B cell (primary cell): ENCODE measurements at regions not wholly inside any gene's neighbourhood (a gene's known extent, or its start where the extent isn't known, plus 50 kb on each side); places are given as distances from the start of the nearest gene placed in this dataset.

Source experiments
- ATAC-seq: fragments of 200-7000 bp; cut with Tn5 transposase; one replicate; pipeline ENCODE4 v1.10.0; 2021; ENCODE audit warnings: low read depth, mild to moderate bottlenecking, moderate number of reproducible peaks, moderate library complexity
- CTCF ChIA-PET: fragments of 350-600 bp; sonication (Branson Sonifier 250); formaldehyde crosslinking; loops from one replicate; lab custom pipeline; 2021; ENCODE audit warnings: antibody characterized with exemption, inconsistent platforms; lab: Charles Lee
- POLR2A ChIA-PET: fragments of 350-600 bp; sonication (Branson Sonifier 250); formaldehyde crosslinking; loops from one replicate; lab custom pipeline; 2021; ENCODE audit warnings: antibody characterized with exemption; lab: Charles Lee
- DNase-seq: peaks from one replicate; pipeline ENCODE4 v3.0.0; 2013
- H2AFZ ChIP-seq: 2 replicates; pipeline ENCODE4 v1.6.1; 2012; ENCODE audit warnings: mild to moderate bottlenecking, low read depth, low read length; ENCODE audit not compliant: insufficient read depth, poor library complexity, severe bottlenecking
- H3K27ac ChIP-seq, 2 donors: 1 replicate in 1 of 2; 2 replicates in 1 of 2; pipeline ENCODE4 v1.5.1; 2012 to 2013; ENCODE audit warnings: low read length in 2 of 2, mild to moderate bottlenecking in 2 of 2, moderate library complexity in 1 of 2
- H3K27me3 ChIP-seq, 4 experiments: fragments of 200-600 bp in 1 of 4; sonication (generic) in 1 of 4; replicated peaks in 1 of 4; 1 replicate in 2 of 4; 2 replicates in 2 of 4; pipeline versions ENCODE4 v1.6.1 to v1.7.0; 2013 to 2016; ENCODE audit warnings: low read length in 3 of 4, mild to moderate bottlenecking in 2 of 4, mixed read lengths in 1 of 4, moderate library complexity in 1 of 4; ENCODE audit not compliant: insufficient read depth in 4 of 4, control insufficient read depth in 3 of 4; ENCODE audit errors: control extremely low read depth in 1 of 4
- H3K36me3 ChIP-seq, 2 experiments: replicated peaks in 1 of 2; 1 replicate in 1 of 2; 2 replicates in 1 of 2; pipeline versions ENCODE4 v1.6.1 to v1.7.1; 2013; ENCODE audit warnings: low read length in 1 of 2; ENCODE audit not compliant: insufficient read depth in 2 of 2, control insufficient read depth in 1 of 2; ENCODE audit errors: control extremely low read depth in 1 of 2, extremely low read depth in 1 of 2
- H3K4me1 ChIP-seq, 2 donors: fragments of 200-600 bp in 1 of 2; sonication (generic) in 1 of 2; 1 replicate in 1 of 2; 2 replicates in 1 of 2; pipeline versions ENCODE4 v1.5.1 to v1.6.1; 2013 to 2017; ENCODE audit warnings: low read length in 2 of 2; ENCODE audit not compliant: control insufficient read depth in 2 of 2, insufficient read depth in 2 of 2
- H3K4me2 ChIP-seq: replicated peaks from 2 replicates; pipeline ENCODE3; 2012; ENCODE audit warnings: mild to moderate bottlenecking, low read depth, low read length; ENCODE audit not compliant: poor library complexity, severe bottlenecking
- H3K4me3 ChIP-seq, 5 experiments: fragments of 200-600 bp in 1 of 5; sonication (generic) in 1 of 5; 1 replicate in 3 of 5; 2 replicates in 2 of 5; pipeline versions ENCODE4 v1.5.1 to v1.7.0; 2011 to 2016; ENCODE audit warnings: low read length in 4 of 5, mild to moderate bottlenecking in 4 of 5, low read depth in 2 of 5, control low read depth in 1 of 5, moderate library complexity in 1 of 5; ENCODE audit not compliant: insufficient read depth in 1 of 5; ENCODE audit errors: control extremely low read depth in 1 of 5, extremely low read depth in 1 of 5
- H3K79me2 ChIP-seq: fragments of 200-600 bp; sonication (generic); one replicate; pipeline ENCODE4 v1.6.0; 2016; ENCODE audit warnings: low read length; ENCODE audit not compliant: control insufficient read depth, insufficient read depth
- H3K9ac ChIP-seq: fragments of 200-600 bp; sonication (generic); 2 replicates; pipeline ENCODE4 v1.6.1; 2017; ENCODE audit warnings: mild to moderate bottlenecking, low read length, moderate library complexity
- H3K9me3 ChIP-seq, 3 donors: one replicate each; pipeline versions ENCODE4 v1.6.1 to v1.7.1; 2013; ENCODE audit warnings: low read length in 2 of 3; ENCODE audit not compliant: control insufficient read depth in 2 of 3, insufficient read depth in 1 of 3; ENCODE audit errors: control extremely low read depth in 1 of 3
- H4K20me1 ChIP-seq: 2 replicates; pipeline ENCODE4 v1.6.0; 2012; ENCODE audit warnings: mild to moderate bottlenecking, low read length; ENCODE audit not compliant: insufficient read depth, control insufficient read depth, poor library complexity, severe bottlenecking
- H3K27ac Mint-ChIP-seq: one replicate; pipeline ENCODE4 v1.8.0; 2021; ENCODE audit warnings: mixed read lengths
- H3K27me3 Mint-ChIP-seq: one replicate; pipeline ENCODE4 v1.8.0; 2021; ENCODE audit warnings: mixed read lengths
- H3K4me1 Mint-ChIP-seq: one replicate; pipeline ENCODE4 v1.8.0; 2021; ENCODE audit warnings: mixed read lengths
- H3K4me3 Mint-ChIP-seq: one replicate; pipeline ENCODE4 v1.8.0; 2021; ENCODE audit warnings: mixed read lengths
- H3K9me3 Mint-ChIP-seq: one replicate; pipeline ENCODE4 v1.8.0; 2022; ENCODE audit warnings: mixed read lengths; ENCODE audit not compliant: insufficient read depth
- CTCF ChIP-seq: fragments of 200-600 bp; IDR thresholded peaks from one replicate; pipeline ENCODE4 v1.8.0; 2022; ENCODE audit warnings: antibody characterized with exemption, mild to moderate bottlenecking
- EZH2 ChIP-seq: IDR thresholded peaks from 2 replicates; pipeline ENCODE4 v1.6.1; 2012; ENCODE audit warnings: borderline replicate concordance, low read depth, mild to moderate bottlenecking, moderate library complexity, low read length; ENCODE audit not compliant: insufficient read depth, poor library complexity, severe bottlenecking
- WGBS: methylation state at CpG from one replicate; pipeline ENCODE4 v1.1.5; 2013; ENCODE audit warnings: missing lambda C conversion rate; ENCODE audit not compliant: insufficient coverage; 5-methylcytosine and 5-hydroxymethylcytosine counted together
- intact Hi-C: fragments of 100-400 bp; cut with micrococcal nuclease; formaldehyde crosslinking; loops from one replicate; pipeline ENCODE4 v1.10.0; 2022

DNA sequence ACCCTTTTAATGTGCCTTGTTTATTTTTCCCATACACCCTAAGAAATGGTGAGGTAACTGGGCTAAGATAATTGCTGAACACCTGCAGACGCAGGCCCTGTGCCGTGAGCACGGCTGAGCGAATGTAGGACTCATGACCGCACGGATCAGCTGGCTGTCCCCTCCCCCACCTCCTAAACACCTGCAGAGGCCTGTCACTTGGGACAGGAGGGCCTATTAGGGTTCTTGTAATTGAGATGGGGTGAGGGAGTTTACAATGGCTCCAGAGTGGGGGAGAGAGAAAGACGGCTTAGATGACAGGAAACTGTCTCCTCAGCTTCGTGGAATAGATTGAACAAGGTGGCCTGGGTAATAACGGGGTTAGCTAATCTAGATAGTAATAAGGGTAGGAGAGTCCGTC is 291.7 kb upstream of the HABP2 start:
- peak; percentile 7 for DNase-seq
- CTCF ChIA-PET, result no interaction called here
- no peak overlapping the region for H2AFZ ChIP-seq
- no peaks in the 10 kb centered on the region for H3K4me1 ChIP-seq
- H3K36me3 ChIP-seq, result no peaks in the 10 kb centered on the region
- POLR2A ChIA-PET, result no interaction called here
- ATAC-seq, result no peak
- no peak for TF ChIP-seq CTCF
- no peak for TF ChIP-seq EZH2
- no peaks in the 10 kb centered on the region for H3K4me1 Mint-ChIP-seq
- H3K27ac Mint-ChIP-seq, result no peak overlapping the region
- 20% methylated on average over 2 of the region's 10 CpGs for WGBS
- H3K27me3 ChIP-seq, result peaks cover 0 to 21% (median 2%) of the 10 kb centered on the region in 4 experiments
- H3K9me3 ChIP-seq, result no peaks in the 10 kb centered on the region
- no peaks in the 10 kb centered on the region for H3K9me3 Mint-ChIP-seq
- no peak overlapping the region for H3K4me3 ChIP-seq
- H3K79me2 ChIP-seq, result no peaks in the 10 kb centered on the region
- H4K20me1 ChIP-seq, result no peaks in the 10 kb centered on the region
- H3K9ac ChIP-seq, result no peak overlapping the region
- H3K4me3 Mint-ChIP-seq, result no peak overlapping the region
- H3K4me2 ChIP-seq, result no peak overlapping the region
- intact Hi-C loops, result no loop called here
- H3K27ac ChIP-seq, result no peak overlapping the region
- peaks cover 39% of the 10 kb centered on the region for H3K27me3 Mint-ChIP-seq

GRCh38 chr10:113261611-113262091 is 291.2 kb upstream of the HABP2 start:
- no peaks in the 10 kb centered on the region for H3K4me1 Mint-ChIP-seq
- no peak for TF ChIP-seq EZH2
- ChIA-PET POLR2A (no interaction called here), CTCF (no interaction called here)
- no peak overlapping the region for H3K27ac Mint-ChIP-seq
- Histone ChIP-seq H3K4me3 (no peak overlapping the region), H3K36me3 (no peaks in the 10 kb centered on the region), H2AFZ (no peak overlapping the region), H3K9ac (no peak overlapping the region), H3K9me3 (no peaks in the 10 kb centered on the region), H3K4me2 (no peak overlapping the region), H3K27me3 (peaks cover 0 to 21% (median 2%) of the 10 kb centered on the region in 4 experiments), H3K4me1 (no peaks in the 10 kb centered on the region), H3K79me2 (no peaks in the 10 kb centered on the region), H3K27ac (no peak overlapping the region), H4K20me1 (no peaks in the 10 kb centered on the region)
- H3K4me3 Mint-ChIP-seq, result no peak overlapping the region
- intact Hi-C loops, result no loop called here
- no peak for DNase-seq
- no peaks in the 10 kb centered on the region for H3K9me3 Mint-ChIP-seq
- peaks cover 42% of the 10 kb centered on the region for H3K27me3 Mint-ChIP-seq
- 78% methylated on average over 8 of the region's 13 CpGs for WGBS
- ATAC-seq, result no peak
